Tibial artery (tissue), 4 donors: ENCODE measurements at regions not wholly inside any gene's neighbourhood (a gene's known extent, or its start where the extent isn't known, plus 50 kb on each side); places are given as distances from the start of the nearest gene placed in this dataset.
"Not testable (repeated sequence)": the region's sequence is repeated elsewhere in the genome, so short reads cannot be mapped to it uniquely, and the experiment has no call there.

Experiments used
- DNase-seq, 2 donors: peaks; one replicate each; pipeline ENCODE4 v3.0.0-alpha.2; 2019
- H3K27ac ChIP-seq, 2 donors: fragments of 200-600 bp; sonication (generic) in 1 of 2; 1 replicate in 1 of 2; 2 replicates in 1 of 2; pipeline ENCODE4 v1.5.1; 2018 to 2019; ENCODE audit warnings: mild to moderate bottlenecking in 1 of 2
- H3K27me3 ChIP-seq, 2 donors: fragments of 200-600 bp; sonication (generic) in 1 of 2; one replicate each; pipeline versions ENCODE4 v1.5.1 to v1.6.0; 2016 to 2019
- H3K36me3 ChIP-seq, 3 donors: fragments of 200-600 bp; sonication (generic) in 2 of 3; one replicate each; pipeline ENCODE4 v1.5.1; 2016 to 2019; ENCODE audit warnings: mild to moderate bottlenecking in 2 of 3
- H3K4me1 ChIP-seq, 4 donors: fragments of 200-600 bp; sonication (generic) in 2 of 4; 1 replicate in 3 of 4; 2 replicates in 1 of 4; pipeline ENCODE4 v1.5.1; 2016 to 2019
- H3K4me3 ChIP-seq, 2 donors: fragments of 200-600 bp; sonication (generic) in 1 of 2; 1 replicate in 1 of 2; 2 replicates in 1 of 2; pipeline ENCODE4 v1.5.1; 2018 to 2019; ENCODE audit warnings: mild to moderate bottlenecking in 2 of 2
- H3K9me3 ChIP-seq, 3 donors: fragments of 200-600 bp; sonication (generic) in 1 of 3; one replicate each; pipeline ENCODE4 v1.5.1; 2016 to 2019
- CTCF ChIP-seq, 2 experiments: fragments of 200-600 bp in 1 of 2; fragments of 450-650 bp in 1 of 2; IDR thresholded peaks; one replicate each; pipeline ENCODE4 v1.5.1; 2017 to 2019; ENCODE audit warnings: antibody characterized with exemption in 2 of 2, mild to moderate bottlenecking in 1 of 2, moderate library complexity in 1 of 2
- intact Hi-C: fragments of 100-400 bp; cut with DNase I; formaldehyde crosslinking; loops from one replicate; pipeline ENCODE4 v1.15.0; 2023; ENCODE audit warnings: low total_unique reads

GRCh38 chr6:169117663-169118062 lies 136.0 kb downstream of the THBS2 start:
- DNase-seq, result no peak
- Histone ChIP-seq H3K4me3 (no peak overlapping the region), H3K4me1 (no peaks in the 10 kb centered on the region), H3K36me3 (no peaks in the 10 kb centered on the region), H3K9me3 (no peaks in the 10 kb centered on the region), H3K27me3 (no peaks in the 10 kb centered on the region), H3K27ac (no peak overlapping the region)
- intact Hi-C loops, result no loop called here
- TF ChIP-seq CTCF (IDR thresholded peaks at IDR 0.05), result no peak

- H3K36me3 ChIP-seq, result no peaks in the 10 kb centered on the region
- H3K4me1 ChIP-seq, result peaks cover 0 to 7% (median 0%) of the 10 kb centered on the region in 4 donors
- no peaks in the 10 kb centered on the region for H3K27me3 ChIP-seq
- intact Hi-C loops, result no loop called here
- no peak overlapping the region for H3K4me3 ChIP-seq
- H3K27ac ChIP-seq, result no peak overlapping the region
- H3K9me3 ChIP-seq, result no peaks in the 10 kb centered on the region
- no peak for TF ChIP-seq CTCF (IDR thresholded peaks at IDR 0.05)
- no peak for DNase-seq
These were observed 138.0 kb downstream of the THBS2 start for GRCh38 chr6:169115632-169116031.

- H3K27me3 ChIP-seq, DNase-seq, H3K4me1 ChIP-seq, H3K4me3 ChIP-seq, H3K36me3 ChIP-seq, H3K9me3 ChIP-seq, intact Hi-C loops, H3K27ac ChIP-seq: not testable (repeated sequence)
These were observed 139.0 kb downstream of the THBS2 start for GRCh38 chr6:169114632-169115031.

- DNase-seq, result no peak
- H3K4me3 ChIP-seq, result no peak overlapping the region
- H3K27ac ChIP-seq, result no peak overlapping the region
- intact Hi-C loops, result no loop called here
- peaks cover 0 to 7% (median 0%) of the 10 kb centered on the region in 4 donors for H3K4me1 ChIP-seq
- no peaks in the 10 kb centered on the region for H3K27me3 ChIP-seq
- H3K9me3 ChIP-seq, result no peaks in the 10 kb centered on the region
- H3K36me3 ChIP-seq, result no peaks in the 10 kb centered on the region
- TF ChIP-seq CTCF (IDR thresholded peaks at IDR 0.05), result no peak
These were observed 140.9 kb downstream of the THBS2 start for GRCh38 chr6:169112483-169113320.

- H3K4me1 ChIP-seq, result peaks cover 0 to 7% (median 0%) of the 10 kb centered on the region in 4 donors
- intact Hi-C loops, result no loop called here
- no peaks in the 10 kb centered on the region for H3K36me3 ChIP-seq
- TF ChIP-seq CTCF (IDR thresholded peaks at IDR 0.05), result no peak
- no peak for DNase-seq
- H3K9me3 ChIP-seq, result no peaks in the 10 kb centered on the region
- no peaks in the 10 kb centered on the region for H3K27me3 ChIP-seq
- H3K4me3 ChIP-seq, result no peak overlapping the region
- H3K27ac ChIP-seq, result no peak overlapping the region
These were observed 142.4 kb downstream of the THBS2 start for GRCh38 chr6:169111203-169111602.

GRCh38 chr6:169109411-169110220 lies 144.0 kb downstream of the THBS2 start:
- Histone ChIP-seq H3K27ac (no peak overlapping the region), H3K36me3 (no peaks in the 10 kb centered on the region), H3K4me1 (peaks cover 0 to 7% (median 0%) of the 10 kb centered on the region in 4 donors), H3K4me3 (no peak overlapping the region), H3K9me3 (no peaks in the 10 kb centered on the region), H3K27me3 (no peaks in the 10 kb centered on the region)
- no peak for DNase-seq
- no peak for TF ChIP-seq CTCF (IDR thresholded peaks at IDR 0.05)
- intact Hi-C loops, result no loop called here
